ENCODE measurements at regions not wholly inside any gene's neighbourhood (a gene's known extent, or its start where the extent isn't known, plus 50 kb on each side); places are given as distances from the start of the nearest gene placed in this dataset.

- H3K4me1 Mint-ChIP-seq: peaks cover 2% of the 10 kb centered on the region
- Histone ChIP-seq H3K36me3 (replicated peaks in 1 of 2; ENCODE audit: control insufficient read depth in 1 of 2, insufficient read depth in 2 of 2, low read length in 2 of 2) (no peaks in the 10 kb centered on the region), H4K20me1 (ENCODE audit: insufficient read depth, low read length) (no peaks in the 10 kb centered on the region), H3K27ac (ENCODE audit: low read depth in 1 of 2, low read length in 2 of 2) (no peak overlapping the region), H3K4me2 (replicated peaks; ENCODE audit: extremely low read depth, low read length, poor library complexity, severe bottlenecking) (no peak overlapping the region), H3K9ac (ENCODE audit: insufficient read depth, low read length, poor library complexity, severe bottlenecking) (no peak overlapping the region), H3K79me2 (ENCODE audit: insufficient read depth, low read length) (no peaks in the 10 kb centered on the region), H3K4me1 (ENCODE audit: control insufficient read depth in 1 of 2, insufficient read depth in 2 of 2, low read length in 2 of 2) (no peaks in the 10 kb centered on the region), H3K27me3 (ENCODE audit: control insufficient read depth in 2 of 2, insufficient read depth in 2 of 2, low read length in 2 of 2) (no peaks in the 10 kb centered on the region), H3K4me3 (replicated peaks in 1 of 3; ENCODE audit: low read depth in 2 of 3, low read length in 3 of 3) (no peak overlapping the region), H3K9me3 (replicated peaks in 1 of 2; ENCODE audit: control insufficient read depth in 1 of 2, insufficient read depth in 1 of 2, low read length in 2 of 2) (no peaks in the 10 kb centered on the region), H2AFZ (ENCODE audit: insufficient read depth, low read depth, low read length, poor library complexity, severe bottlenecking) (no peak overlapping the region)
- no peak overlapping the region for H3K4me3 Mint-ChIP-seq
- H3K9me3 Mint-ChIP-seq: peaks cover 0 to 7% (median 0%) of the 10 kb centered on the region in 7 donors
- TF ChIP-seq, protein P1, sequence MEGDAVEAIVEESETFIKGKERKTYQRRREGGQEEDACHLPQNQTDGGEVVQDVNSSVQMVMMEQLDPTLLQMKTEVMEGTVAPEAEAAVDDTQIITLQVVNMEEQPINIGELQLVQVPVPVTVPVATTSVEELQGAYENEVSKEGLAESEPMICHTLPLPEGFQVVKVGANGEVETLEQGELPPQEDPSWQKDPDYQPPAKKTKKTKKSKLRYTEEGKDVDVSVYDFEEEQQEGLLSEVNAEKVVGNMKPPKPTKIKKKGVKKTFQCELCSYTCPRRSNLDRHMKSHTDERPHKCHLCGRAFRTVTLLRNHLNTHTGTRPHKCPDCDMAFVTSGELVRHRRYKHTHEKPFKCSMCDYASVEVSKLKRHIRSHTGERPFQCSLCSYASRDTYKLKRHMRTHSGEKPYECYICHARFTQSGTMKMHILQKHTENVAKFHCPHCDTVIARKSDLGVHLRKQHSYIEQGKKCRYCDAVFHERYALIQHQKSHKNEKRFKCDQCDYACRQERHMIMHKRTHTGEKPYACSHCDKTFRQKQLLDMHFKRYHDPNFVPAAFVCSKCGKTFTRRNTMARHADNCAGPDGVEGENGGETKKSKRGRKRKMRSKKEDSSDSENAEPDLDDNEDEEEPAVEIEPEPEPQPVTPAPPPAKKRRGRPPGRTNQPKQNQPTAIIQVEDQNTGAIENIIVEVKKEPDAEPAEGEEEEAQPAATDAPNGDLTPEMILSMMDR (IDR thresholded peaks at IDR 0.05): no peak
- DNase-seq: no peak
- no peaks in the 10 kb centered on the region for H3K36me3 Mint-ChIP-seq
- no CpG with 5 or more reads among the region's 1 CpG for WGBS (ENCODE audit: insufficient coverage)
- H3K27ac Mint-ChIP-seq: no peak overlapping the region
- peaks cover 0 to 2% (median 0%) of the 10 kb centered on the region in 3 donors for H3K27me3 Mint-ChIP-seq (ENCODE audit: low read depth in 3 of 3)
- intact Hi-C loops (cut with micrococcal nuclease): no loop called here
Measured at GRCh38 chr10:34018784-34019183, 684.3 kb upstream of the NRP1 start.

DNA sequence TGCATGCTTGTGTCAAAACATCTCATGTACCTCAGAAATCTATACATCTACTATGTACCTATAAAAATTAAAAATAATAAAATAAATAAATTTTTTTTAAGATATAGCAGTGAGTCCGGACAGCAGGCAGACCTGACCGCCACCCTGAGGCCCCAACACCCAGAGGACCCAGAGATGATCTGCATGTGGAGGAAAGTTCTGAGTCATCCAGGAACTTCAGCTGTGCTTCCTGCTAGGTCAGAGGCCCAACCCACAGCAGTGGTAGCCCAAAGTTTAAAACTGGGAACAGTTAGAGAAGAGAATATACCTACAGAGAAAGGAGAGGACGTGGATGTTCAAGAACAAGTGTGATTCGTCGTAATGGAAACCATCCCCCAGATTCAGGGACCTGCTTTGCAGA lies 683.7 kb upstream of the NRP1 start:
- peak overlapping the region; percentile 30 for H2AFZ ChIP-seq (ENCODE audit: insufficient read depth, low read depth, low read length, poor library complexity, severe bottlenecking)
- 65% methylated on average over 5 of the region's 5 CpGs for WGBS (ENCODE audit: insufficient coverage)

More for the DNA sequence above, 683.7 kb upstream of the NRP1 start:
- no peak overlapping the region for H3K27ac ChIP-seq (ENCODE audit: low read depth in 1 of 2, low read length in 2 of 2)
- H3K4me3 Mint-ChIP-seq: no peak overlapping the region
- H3K4me1 ChIP-seq (ENCODE audit: control insufficient read depth in 1 of 2, insufficient read depth in 2 of 2, low read length in 2 of 2): no peaks in the 10 kb centered on the region
- no peaks in the 10 kb centered on the region for H3K79me2 ChIP-seq (ENCODE audit: insufficient read depth, low read length)
- H3K27ac Mint-ChIP-seq: peak overlapping the region in 1 of 7 donors; percentile 14
- no peaks in the 10 kb centered on the region for H3K27me3 ChIP-seq (ENCODE audit: control insufficient read depth in 2 of 2, insufficient read depth in 2 of 2, low read length in 2 of 2)
- H3K4me2 ChIP-seq (replicated peaks; ENCODE audit: extremely low read depth, low read length, poor library complexity, severe bottlenecking): no peak overlapping the region
- H4K20me1 ChIP-seq (ENCODE audit: insufficient read depth, low read length): no peaks in the 10 kb centered on the region
- H3K4me3 ChIP-seq (replicated peaks in 1 of 3; ENCODE audit: low read depth in 2 of 3, low read length in 3 of 3): no peak overlapping the region
- no peaks in the 10 kb centered on the region for H3K36me3 Mint-ChIP-seq
- intact Hi-C loops (cut with micrococcal nuclease): no loop called here
- peaks cover 0 to 7% (median 0%) of the 10 kb centered on the region in 7 donors for H3K9me3 Mint-ChIP-seq
- no peak overlapping the region for H3K9ac ChIP-seq (ENCODE audit: insufficient read depth, low read length, poor library complexity, severe bottlenecking)
- no peak for DNase-seq
- peaks cover 0 to 4% (median 2%) of the 10 kb centered on the region in 3 donors for H3K27me3 Mint-ChIP-seq (ENCODE audit: low read depth in 3 of 3)
- no peaks in the 10 kb centered on the region for H3K36me3 ChIP-seq (replicated peaks in 1 of 2; ENCODE audit: control insufficient read depth in 1 of 2, insufficient read depth in 2 of 2, low read length in 2 of 2)
- H3K4me1 Mint-ChIP-seq: peaks cover 2% of the 10 kb centered on the region
- no peaks in the 10 kb centered on the region for H3K9me3 ChIP-seq (replicated peaks in 1 of 2; ENCODE audit: control insufficient read depth in 1 of 2, insufficient read depth in 1 of 2, low read length in 2 of 2)
- TF ChIP-seq, protein P1 (IDR thresholded peaks at IDR 0.05): no peak

Data from CD14-positive monocyte (primary cell).